Embryonic facial prominence (tissue), 1 donor: ENCODE measurements at regions not wholly inside any gene's neighbourhood (a gene's known extent, or its start where the extent isn't known, plus 50 kb on each side); places are given as distances from the start of the nearest gene placed in this dataset.

Experiments
- DNase-seq: peaks from one replicate; pipeline ENCODE4 v3.0.0-alpha.2; 2016; ENCODE audit errors: extremely low spot score

DNA sequence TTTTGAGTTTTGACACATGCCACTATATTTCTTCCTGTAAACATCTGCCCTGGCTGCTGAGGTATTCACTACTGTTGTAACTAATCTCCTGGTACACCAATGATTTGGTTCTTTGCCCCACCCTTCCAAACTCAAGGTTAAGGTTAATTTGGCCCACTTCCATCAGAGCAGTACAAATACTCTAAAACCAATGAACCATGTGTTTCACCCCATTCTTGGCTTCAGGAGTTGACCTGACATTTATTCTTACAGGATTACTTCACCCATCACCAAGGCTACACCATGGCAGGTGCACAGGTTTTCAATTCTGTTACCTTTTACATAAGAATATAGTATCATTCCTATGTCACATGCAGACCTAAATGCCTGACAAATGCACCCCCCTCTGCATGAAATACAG, 1179.9 kb downstream of the ZPLD1 start:
- no peak for DNase-seq

DNA sequence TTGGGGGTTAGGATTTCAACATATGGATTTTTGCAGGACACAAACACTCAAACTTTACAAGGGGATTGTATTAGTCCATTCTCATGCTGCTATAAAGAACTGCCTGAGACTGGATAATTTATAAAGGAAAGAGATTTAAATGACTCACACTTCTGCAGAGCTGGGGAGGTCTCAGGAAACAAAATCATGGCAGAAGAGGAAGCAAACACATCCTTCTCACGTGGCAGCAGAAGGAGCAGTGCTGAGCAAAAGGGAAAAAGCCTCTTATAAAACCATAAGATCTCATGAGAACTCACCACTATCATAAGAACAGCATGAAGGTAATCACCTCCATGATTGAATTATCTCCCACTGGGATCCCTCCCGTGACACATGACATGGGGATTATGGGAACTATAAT, 1183.1 kb downstream of the ZPLD1 start:
- DNase-seq: no peak

DNA sequence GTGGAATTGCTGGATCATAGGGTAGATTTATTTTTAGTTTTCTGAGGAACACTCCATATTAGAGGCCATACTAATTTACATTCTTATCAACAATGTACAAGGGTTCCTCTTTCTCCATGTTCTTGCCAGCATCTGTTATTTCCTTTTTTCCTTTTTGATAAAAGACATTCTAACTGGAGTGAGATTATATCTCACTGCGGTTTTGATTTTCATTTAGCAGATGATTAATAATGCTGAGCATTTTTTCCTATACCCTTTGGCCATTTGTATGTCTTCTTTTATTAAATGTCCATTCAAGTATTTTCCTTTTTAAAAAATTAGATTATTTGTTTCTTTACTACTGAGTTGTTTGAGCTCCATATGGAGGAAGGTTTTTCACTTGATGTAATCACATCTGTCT, 1189.5 kb downstream of the ZPLD1 start:
- no peak for DNase-seq

DNA sequence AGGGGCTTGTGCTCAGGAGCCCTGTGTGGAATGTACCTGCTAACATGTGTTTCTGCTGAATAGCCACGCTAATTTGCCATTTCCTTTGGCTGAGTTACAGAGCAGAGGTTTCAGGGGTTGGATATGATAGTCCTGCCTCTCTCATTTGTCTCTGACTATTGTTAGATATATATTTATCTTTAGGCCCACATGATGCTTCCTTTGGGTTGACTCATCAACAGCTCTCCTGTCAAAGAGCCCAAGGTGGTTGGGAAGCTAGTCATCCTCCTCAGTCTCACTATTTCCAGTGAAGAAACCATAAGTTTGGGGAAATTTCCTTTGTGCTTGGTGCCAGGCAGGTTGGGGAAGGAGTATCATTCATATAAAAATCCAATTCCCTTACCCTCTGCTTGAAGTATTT, 1194.6 kb downstream of the ZPLD1 start:
- DNase-seq: no peak

DNA sequence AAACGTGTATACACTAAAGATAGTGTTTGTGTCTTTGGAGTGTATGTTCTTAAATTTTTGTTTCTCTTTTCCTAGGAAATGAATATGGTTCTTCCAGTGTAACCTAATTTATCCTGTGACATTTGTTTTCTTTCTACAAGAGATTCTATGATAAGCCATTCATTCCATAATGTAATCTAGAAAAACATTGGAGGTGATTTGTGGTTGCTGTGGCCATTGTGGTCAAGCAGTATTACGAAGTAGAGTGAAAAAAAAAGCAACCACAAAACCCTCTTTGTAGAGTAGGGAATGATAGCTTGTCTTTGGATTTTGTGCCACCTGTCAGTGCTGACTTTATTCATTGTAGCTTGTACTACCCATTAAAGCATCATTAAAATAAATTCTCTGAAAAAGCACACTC, 1209.6 kb downstream of the ZPLD1 start:
- no peak for DNase-seq

DNA sequence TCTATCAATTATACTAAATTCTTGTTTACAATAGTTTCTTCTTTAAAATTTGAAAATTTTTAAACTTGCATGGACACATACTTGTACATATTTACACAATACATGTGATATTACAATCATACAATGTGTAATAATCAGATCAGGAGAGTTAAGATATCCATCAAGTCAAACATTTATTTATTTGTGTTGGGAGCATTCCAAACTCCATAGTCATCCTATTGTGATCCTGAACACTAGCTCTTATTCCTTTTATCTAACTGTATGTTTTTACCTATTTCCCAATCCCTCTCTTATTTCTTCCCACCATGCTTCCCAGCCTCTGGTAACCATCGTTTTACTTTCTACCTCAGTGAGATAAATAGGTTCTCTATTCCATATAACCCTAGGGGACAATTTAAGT, 1219.2 kb downstream of the ZPLD1 start:
- no peak for DNase-seq

DNA sequence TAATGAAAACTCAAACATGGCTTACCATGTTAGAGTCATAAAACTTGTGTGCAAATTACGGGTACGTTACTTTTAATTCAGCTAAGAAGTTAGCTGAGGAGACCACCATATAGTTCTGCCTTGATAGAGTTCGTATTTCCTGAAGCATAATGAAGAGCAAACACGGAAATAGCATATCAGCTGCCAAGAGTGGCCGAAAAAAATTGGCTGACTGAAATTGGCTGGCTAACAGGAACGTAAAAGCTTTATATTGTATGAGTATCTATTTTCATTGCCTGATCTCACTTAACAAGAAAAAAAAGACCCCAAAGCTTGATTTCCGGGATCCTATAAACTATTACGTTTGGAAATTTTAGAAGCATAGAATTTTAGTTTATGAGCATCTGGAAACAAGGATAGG, 1222.9 kb downstream of the ZPLD1 start:
- no peak for DNase-seq

DNA sequence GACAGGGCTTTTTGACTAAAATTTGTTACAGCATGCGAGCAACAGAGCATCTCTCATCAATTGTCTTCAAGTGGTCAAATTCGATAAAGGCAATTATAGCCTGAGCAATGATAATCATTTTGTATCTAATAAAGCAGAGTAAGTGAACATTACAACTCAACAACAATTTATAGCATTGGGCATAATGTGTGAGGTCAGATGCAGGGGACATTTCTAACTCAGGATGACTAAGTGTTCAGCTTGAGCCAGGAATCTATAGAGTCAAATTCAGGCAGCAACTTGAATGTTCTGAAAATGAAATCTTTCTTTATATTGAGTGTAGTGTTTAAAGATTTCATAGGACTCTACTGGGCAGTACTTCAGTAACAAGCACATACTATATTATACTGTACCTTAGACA, 1226.0 kb downstream of the ZPLD1 start:
- no peak for DNase-seq

DNA sequence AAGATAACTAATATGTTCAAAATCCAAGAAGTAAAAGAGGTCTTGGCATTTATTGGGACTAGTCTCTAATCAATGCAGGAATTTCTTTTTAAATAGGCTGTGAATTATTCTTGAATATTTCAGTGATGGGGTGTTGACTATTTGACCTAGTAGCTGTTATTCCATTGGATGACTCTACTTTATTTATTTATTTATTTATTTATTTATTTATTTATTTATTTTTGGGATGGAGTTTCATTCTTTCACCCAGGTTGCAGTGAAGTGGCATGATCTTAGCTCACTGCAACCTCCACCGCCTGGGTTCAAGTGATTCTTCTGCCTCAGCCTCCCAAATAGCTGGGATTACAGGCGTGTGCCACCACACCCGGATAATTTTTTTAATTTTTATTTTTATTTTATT, 1227.8 kb downstream of the ZPLD1 start:
- no peak for DNase-seq

DNA sequence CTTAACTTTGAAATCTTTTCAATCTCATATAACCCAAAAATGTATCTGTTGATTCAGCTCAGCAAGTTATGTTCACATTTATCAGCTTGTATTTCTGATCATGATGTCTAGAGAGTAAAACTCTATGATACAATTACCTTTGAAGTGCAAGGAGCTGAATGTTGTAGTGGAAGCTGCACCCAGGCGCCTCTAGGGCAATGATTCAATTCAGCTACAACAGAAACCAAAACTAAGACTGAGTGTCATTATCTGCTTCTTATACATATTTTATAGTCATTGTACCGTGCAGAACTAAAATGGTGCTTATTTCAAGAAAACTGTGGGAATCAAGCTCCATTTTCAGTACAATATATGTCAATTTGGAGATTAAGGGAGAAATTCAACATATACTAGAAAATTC, 1237.5 kb downstream of the ZPLD1 start:
- DNase-seq: no peak

DNA sequence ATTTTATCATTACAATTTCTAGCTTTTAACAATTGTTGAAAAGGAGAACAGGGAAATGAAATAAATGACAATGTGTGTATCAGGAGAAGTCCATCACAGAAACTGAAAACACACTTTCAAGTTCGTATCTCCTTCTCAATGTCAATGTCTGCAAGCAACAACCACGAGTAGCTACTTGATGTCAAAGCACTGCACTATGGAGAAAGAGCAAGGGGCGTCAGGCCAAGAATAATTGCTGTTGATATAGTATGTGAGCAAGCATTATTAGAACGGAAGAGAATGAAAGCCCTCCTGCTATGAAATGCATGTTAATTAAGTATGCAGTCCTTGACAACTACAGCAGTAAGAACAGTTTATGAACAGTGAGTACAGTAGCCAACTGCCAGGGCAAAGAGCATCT, 1250.1 kb downstream of the ZPLD1 start:
- no peak for DNase-seq

DNA sequence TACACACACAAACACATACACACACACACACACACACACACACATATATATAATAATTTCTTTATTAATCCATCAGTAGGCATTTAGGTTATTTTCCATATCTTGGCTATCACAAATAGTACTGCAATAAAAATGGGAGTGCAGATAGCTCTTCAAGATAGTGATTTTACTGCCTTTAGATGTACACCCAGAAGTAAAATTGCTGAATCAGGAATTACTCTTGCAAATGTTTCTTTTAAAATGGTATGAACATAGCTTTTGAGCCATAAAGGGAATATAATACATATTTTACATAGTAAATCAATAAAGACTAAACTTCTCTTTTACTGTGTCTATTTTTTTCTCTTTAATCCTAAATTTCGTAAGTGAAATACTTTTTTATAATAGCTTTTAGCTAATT, 1251.1 kb downstream of the ZPLD1 start:
- no peak for DNase-seq

DNA sequence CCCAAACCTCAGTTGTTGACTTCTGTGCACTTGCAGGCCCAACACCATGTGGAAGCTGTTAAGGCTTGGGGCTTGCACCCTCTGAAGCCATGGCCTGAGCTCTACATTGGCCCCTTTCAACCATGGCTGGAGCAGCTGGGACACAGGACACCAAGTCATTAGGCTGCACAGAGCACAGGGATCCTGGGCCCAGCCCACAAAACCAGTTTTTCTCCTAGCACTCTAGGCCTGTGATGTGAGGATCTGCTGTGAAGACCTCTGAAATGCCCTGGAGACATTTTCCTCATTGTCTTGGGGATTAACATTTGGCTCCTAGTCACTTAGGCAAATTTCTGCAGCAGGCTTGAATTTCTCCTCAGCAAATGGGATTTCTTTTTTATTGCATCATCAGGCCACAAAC, 1255.7 kb downstream of the ZPLD1 start:
- DNase-seq: no peak

DNA sequence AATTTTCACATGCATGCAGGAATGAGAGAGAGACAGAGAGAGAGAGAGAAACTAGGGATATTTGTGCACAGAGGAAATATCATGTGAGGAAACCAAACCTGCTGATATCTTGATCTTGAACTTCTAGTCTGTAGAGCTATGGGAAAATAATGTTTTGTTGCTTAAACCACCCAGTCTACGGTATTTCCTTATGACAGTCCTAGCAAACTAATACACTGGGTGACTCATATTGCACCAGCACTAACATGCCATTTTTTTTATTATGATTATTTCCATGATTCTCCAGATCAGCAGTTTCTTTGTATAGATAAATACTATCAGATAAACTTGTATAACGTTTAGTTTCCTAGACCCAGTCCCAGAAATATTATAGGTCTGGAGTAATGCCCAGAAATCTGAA, 1259.0 kb downstream of the ZPLD1 start:
- DNase-seq: no peak

DNA sequence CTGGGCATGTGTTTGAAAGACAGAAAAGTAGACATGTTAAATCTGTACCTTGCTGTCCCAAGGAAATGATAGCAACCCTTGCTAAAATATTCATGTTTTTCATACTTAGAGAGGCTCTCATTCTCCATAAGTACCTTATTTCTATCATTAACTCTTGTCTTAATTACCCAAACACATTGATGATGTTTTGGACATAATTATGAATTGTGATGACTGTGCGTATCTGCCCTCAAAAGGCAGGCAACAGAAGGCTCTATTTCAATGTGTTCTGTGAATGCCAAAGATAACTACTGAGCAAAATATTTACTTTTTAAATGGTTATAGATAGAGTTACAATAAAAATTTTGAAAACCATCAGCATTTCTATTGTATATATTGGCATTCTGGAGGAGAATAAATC, 1263.8 kb downstream of the ZPLD1 start:
- DNase-seq: no peak

DNA sequence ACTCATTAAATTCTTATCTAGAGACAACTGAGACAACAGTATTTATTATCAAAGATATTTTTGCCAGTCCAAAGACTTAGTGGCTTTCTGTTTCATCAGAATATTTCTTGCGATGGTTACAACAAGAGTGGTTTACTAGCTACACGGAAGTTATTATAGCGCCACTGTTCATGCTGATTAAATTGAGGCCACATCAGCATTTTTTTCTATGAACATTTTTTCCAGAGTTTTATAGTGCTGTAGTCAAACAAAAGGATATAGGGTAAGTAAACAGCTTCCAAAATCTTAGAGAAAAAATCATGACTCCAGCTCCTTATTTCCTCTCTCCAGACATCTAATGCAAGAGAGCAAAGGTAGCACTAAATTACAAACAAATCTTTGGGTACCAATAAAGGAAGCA, 1264.4 kb downstream of the ZPLD1 start:
- DNase-seq: no peak

DNA sequence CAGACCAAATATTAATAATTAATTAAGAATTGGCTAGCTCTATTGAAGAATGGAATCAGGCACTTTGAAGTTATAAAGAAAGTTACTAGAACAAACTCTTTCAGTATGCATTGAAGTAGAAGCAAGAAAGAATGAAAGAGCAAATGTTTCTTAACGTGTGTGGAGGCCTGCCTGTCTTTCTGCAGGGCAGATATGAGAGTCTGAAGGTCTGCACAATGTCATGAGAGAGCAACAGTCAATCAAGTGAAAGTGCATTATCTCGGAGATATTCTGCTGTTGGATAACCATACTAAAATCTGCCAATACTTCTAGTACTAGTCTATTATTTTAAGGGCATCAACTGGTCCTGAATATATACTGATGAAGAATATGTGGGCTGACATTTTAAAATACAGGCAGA, 1270.8 kb downstream of the ZPLD1 start:
- no peak for DNase-seq

DNA sequence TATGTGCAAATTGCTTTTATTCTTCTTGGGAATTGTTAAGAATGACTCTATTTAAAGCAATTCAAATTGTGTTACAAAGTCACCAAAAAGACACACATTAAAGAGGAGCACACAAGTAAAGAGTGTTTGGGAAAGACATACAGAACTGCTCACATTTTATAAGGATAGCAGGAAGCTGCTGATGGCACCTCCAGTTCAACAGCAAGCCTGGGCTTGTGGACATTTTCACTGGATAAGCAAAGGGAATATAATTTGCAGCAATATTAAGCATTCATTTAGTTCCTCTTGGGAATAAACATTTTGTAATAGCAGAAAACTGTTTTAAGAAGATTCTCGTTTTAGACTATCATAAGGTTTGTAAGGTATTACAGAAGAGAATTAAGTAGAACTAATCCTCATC, 1271.9 kb downstream of the ZPLD1 start:
- no peak for DNase-seq

DNA sequence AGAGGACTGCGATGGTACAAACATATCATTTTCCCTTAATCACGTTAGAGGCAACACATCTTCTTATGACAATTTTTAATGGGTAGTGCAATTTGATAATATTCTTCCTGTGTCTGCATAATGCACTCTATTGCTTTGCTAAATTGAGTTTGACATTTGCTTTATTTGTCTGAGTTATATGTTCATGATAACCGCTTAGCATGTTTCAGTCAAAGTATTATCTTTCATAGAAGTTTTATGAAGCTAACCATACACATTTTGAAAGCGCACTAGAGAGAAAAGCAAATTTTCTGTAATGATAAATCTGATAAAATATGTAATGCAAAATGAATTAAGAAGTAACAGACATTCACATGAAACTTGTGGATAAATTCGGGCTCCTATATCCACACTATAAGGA, 1276.9 kb downstream of the ZPLD1 start:
- DNase-seq: no peak

DNA sequence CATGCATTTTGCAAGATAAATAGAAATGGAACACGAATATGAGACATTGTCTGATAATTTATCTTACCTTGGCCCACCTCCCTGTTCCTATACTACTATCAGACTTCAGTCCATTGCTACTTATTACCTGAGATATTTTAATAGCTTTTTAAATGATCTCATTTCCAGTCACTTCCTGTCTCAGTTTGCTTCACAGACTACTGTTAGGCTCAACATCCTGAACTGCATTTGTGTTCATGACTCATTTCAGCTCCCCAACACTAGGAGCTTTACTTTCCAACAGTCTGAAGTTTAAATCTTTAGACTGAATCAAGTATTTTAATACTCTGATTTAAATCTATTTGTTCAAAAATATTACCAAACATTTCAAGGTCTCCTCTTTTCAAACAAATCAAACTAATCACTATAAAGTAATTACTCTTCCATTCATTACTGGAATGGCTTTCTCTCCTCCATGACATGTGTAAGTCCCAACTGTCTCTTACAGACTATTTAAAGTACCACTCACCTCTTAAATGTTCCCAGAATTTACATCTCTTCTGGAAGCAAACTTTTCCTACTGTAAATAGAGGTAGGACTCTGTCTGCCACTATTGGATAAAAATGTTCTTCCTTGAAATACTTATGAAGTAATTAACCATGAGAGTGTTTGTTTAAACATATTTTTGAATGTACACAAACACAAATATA, 1277.6 kb downstream of the ZPLD1 start:
- DNase-seq: no peak

DNA sequence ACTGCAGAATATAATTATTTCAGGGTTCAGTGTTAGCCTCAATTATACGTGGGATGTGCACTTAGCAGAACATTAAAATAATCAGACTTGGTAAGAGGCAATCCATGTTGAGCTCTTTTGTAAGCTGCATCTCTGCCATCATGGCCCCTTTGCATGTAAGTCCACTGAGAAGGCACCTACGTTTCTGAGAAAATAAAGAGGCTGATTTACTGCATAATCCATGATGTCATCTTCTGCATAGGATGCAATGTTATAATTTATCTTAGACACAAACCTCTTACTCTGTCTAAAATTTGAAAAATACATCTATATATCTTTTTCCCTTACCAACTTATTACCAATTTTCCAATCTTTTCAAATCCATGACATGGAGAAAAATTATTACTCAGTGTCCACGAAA, 1294.7 kb downstream of the ZPLD1 start:
- DNase-seq: no peak

DNA sequence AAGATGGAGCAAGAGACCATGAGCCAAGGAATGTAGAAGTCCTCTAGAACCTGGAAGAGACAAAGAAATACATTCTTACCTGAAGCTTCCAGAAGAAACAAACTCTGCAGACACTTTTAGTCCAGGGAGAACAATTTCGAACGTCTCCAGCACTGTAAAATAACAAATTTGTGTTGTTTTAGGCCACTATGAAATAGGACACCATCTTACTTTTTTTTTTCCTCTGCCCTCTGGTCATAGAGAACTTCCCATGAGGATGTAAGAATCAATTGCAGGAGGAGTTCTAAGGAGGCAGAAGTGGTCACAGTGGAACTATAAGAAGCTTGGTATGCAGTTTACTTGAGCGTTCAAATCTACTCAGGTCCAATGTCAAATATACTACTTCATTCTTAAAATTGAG, 1295.9 kb downstream of the ZPLD1 start:
- no peak for DNase-seq

DNA sequence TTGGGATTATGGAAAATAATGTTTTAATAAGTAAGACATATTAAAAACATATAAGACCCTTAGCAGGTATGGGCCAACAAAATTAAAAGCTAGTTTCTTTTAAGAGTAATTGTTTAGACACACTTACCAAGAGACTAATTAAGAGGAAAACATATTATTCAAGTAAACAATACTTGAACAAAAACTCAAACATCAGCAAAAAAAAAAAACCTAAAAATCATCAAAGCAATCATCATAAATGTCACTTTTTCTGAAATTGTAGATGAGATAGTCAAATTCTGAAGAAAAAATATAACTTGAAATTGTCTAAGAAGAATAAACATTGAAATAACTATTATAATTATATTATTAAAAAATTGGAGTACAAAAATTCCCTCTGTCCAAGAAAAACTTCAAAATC, 1318.2 kb downstream of the ZPLD1 start:
- DNase-seq: no peak

DNA sequence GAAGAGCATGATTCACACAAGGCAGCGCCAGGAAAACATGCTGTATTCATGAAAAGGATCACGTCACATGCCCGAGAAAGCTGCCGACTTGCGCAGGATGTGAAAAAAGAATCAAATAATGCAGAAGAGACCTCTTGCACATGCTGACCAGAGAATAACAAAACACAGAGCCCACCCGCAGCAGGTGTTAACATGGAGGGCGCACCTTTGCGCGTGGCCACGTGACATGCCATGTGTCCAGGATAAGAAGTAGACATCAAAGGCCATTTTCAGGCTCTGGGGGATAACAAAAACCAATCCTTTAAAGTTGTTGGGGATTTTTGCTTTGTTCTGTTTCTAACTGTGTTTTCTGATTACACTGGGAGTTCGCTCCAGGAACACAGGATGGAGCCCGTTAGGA, 1332.8 kb downstream of the ZPLD1 start:
- DNase-seq: no peak

DNA sequence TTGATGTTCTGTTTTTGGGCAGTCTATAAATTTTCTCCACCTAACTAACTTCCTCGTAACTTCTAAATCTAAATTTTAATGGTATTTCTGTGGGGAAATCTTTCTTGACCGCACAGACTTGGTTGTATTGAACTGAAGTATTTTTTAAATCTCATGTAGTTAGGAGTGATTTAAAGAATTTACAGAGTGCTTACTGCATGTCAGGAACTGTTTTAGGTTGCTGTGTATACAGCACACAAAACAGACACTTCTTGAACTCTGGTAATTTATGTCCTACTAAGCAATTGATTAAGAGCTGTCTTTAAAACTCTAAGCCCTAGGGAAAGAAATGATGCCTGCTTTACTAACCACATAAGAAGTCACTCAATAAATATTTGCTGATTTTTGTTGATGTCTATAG, 1350.2 kb downstream of the ZPLD1 start:
- DNase-seq: no peak
